ENCODE measurements at regions not wholly inside any gene's neighbourhood (a gene's known extent, or its start where the extent isn't known, plus 50 kb on each side); places are given as distances from the start of the nearest gene placed in this dataset.
A peak's percentile ranks its signal among the peaks of the same experiment; 100 is the strongest.

- DNase-seq (ENCODE audit: low read depth, low spot score) (peak; percentile 42), FAIRE-seq (peak; percentile 67)
- no peaks in the 10 kb centered on the region for H3K9me1 ChIP-seq (replicated peaks; ENCODE audit: control insufficient read depth, extremely low read depth, insufficient read depth, low read length)
- no peaks in the 10 kb centered on the region for H3K36me3 ChIP-seq (ENCODE audit: control insufficient read depth in 2 of 2, extremely low read depth in 1 of 2, insufficient read depth in 2 of 2, low read length in 2 of 2)
- no peak overlapping the region for H3K4me2 ChIP-seq (ENCODE audit: insufficient read depth, low read length)
- peaks cover 62% of the 10 kb centered on the region for H3K4me1 ChIP-seq (ENCODE audit: control insufficient read depth, extremely low read depth, insufficient read depth, low read length)
- no peak overlapping the region for H3K4me3 ChIP-seq (replicated peaks in 1 of 3; ENCODE audit: insufficient read depth in 1 of 3, low read depth in 1 of 3, low read length in 3 of 3)
- intact Hi-C loops (cut with micrococcal nuclease), result no loop called here
- H3K9me3 ChIP-seq (replicated peaks; ENCODE audit: control insufficient read depth, insufficient read depth, low read length), result no peaks in the 10 kb centered on the region
- H3K9ac ChIP-seq (replicated peaks; ENCODE audit: extremely low read depth, insufficient read depth, low read length), result peak overlapping the region; percentile 61
- no peaks in the 10 kb centered on the region for H3K27me3 ChIP-seq (ENCODE audit: control insufficient read depth in 2 of 2, insufficient read depth in 2 of 2, low read length in 2 of 2)
- H3K79me2 ChIP-seq (ENCODE audit: control insufficient read depth, insufficient read depth, low read length), result no peaks in the 10 kb centered on the region
- H4K20me1 ChIP-seq (replicated peaks; ENCODE audit: control insufficient read depth, extremely low read depth, insufficient read depth, low read length), result no peaks in the 10 kb centered on the region
- H2AFZ ChIP-seq (ENCODE audit: low read depth, low read length), result no peak overlapping the region
- ChIA-PET POLR2A (interaction anchor here (1.2 to 7.5 kb wide), 5 partner anchors 40 to 467 kb away, joined by 3 to 118 read pairs (median 5); partner anchors contain the start of gene THBS1), CTCF (interaction anchor here (1.1 to 4.1 kb wide), 8 partner anchors 9 to 625 kb away, joined by 3 to 20 read pairs (median 6); partner anchors contain the start of gene THBS1)
- dilution Hi-C loops (cut with MboI; ENCODE audit: extremely low pct_ligation_motif_present, low sequenced_read_pairs), result loop anchor here (10.0 to 25.0 kb wide), 2 partner anchors 237 to 294 kb away; no protein-coding TSS in a partner anchor
- no TSS peak for BruUV-seq (replicated peaks)
- H3K27ac ChIP-seq (ENCODE audit: insufficient read depth, low read depth, low read length), result peak overlapping the region; percentile 97
- TF ChIP-seq, protein P1, sequence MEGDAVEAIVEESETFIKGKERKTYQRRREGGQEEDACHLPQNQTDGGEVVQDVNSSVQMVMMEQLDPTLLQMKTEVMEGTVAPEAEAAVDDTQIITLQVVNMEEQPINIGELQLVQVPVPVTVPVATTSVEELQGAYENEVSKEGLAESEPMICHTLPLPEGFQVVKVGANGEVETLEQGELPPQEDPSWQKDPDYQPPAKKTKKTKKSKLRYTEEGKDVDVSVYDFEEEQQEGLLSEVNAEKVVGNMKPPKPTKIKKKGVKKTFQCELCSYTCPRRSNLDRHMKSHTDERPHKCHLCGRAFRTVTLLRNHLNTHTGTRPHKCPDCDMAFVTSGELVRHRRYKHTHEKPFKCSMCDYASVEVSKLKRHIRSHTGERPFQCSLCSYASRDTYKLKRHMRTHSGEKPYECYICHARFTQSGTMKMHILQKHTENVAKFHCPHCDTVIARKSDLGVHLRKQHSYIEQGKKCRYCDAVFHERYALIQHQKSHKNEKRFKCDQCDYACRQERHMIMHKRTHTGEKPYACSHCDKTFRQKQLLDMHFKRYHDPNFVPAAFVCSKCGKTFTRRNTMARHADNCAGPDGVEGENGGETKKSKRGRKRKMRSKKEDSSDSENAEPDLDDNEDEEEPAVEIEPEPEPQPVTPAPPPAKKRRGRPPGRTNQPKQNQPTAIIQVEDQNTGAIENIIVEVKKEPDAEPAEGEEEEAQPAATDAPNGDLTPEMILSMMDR (IDR thresholded peaks at IDR 0.05; ENCODE audit: extremely low read depth in 1 of 2, insufficient read depth in 1 of 2, low read depth in 1 of 2, low read length in 2 of 2), result no peak
- TF ChIP-seq JUN (IDR thresholded peaks at IDR 0.05; ENCODE audit: borderline replicate concordance, insufficient read depth, insufficient read length, low read depth), result peak; percentile 37
- TF ChIP-seq FOS (IDR thresholded peaks at IDR 0.05; ENCODE audit: borderline replicate concordance, insufficient read depth, low read length), result peak; percentile 18
These were observed 449.3 kb upstream of the THBS1 start for GRCh38 chr15:39131609-39132008.

- H3K4me3 ChIP-seq (replicated peaks in 1 of 3; ENCODE audit: insufficient read depth in 1 of 3, low read depth in 1 of 3, low read length in 3 of 3), result no peak overlapping the region
- BruUV-seq (replicated peaks), result no TSS peak
- no peaks in the 10 kb centered on the region for H3K9me3 ChIP-seq (replicated peaks; ENCODE audit: control insufficient read depth, insufficient read depth, low read length)
- no peaks in the 10 kb centered on the region for H3K36me3 ChIP-seq (ENCODE audit: control insufficient read depth in 2 of 2, extremely low read depth in 1 of 2, insufficient read depth in 2 of 2, low read length in 2 of 2)
- H3K9me1 ChIP-seq (replicated peaks; ENCODE audit: control insufficient read depth, extremely low read depth, insufficient read depth, low read length), result no peaks in the 10 kb centered on the region
- POLR2A ChIA-PET, result interaction anchor here (1.1 to 7.5 kb wide), 4 partner anchors 119 to 466 kb away, joined by 4 to 118 read pairs (median 7); partner anchors contain the start of gene THBS1
- no peak for DNase-seq (ENCODE audit: low read depth, low spot score)
- peak overlapping the region; percentile 97 for H3K27ac ChIP-seq (ENCODE audit: insufficient read depth, low read depth, low read length)
- peaks cover 59% of the 10 kb centered on the region for H3K4me1 ChIP-seq (ENCODE audit: control insufficient read depth, extremely low read depth, insufficient read depth, low read length)
- H2AFZ ChIP-seq (ENCODE audit: low read depth, low read length), result no peak overlapping the region
- H3K4me2 ChIP-seq (ENCODE audit: insufficient read depth, low read length), result no peak overlapping the region
- no peaks in the 10 kb centered on the region for H3K27me3 ChIP-seq (ENCODE audit: control insufficient read depth in 2 of 2, insufficient read depth in 2 of 2, low read length in 2 of 2)
- H4K20me1 ChIP-seq (replicated peaks; ENCODE audit: control insufficient read depth, extremely low read depth, insufficient read depth, low read length), result no peaks in the 10 kb centered on the region
- no peak for TF ChIP-seq FOS (IDR thresholded peaks at IDR 0.05; ENCODE audit: borderline replicate concordance, insufficient read depth, low read length)
- intact Hi-C loops (cut with micrococcal nuclease), result no loop called here
- dilution Hi-C loops (cut with MboI; ENCODE audit: extremely low pct_ligation_motif_present, low sequenced_read_pairs), result loop anchor here (10.0 to 25.0 kb wide), 2 partner anchors 237 to 295 kb away; no protein-coding TSS in a partner anchor
- CTCF ChIA-PET, result interaction anchor here (1.2 to 4.1 kb wide), 6 partner anchors 9 to 625 kb away, joined by 3 to 20 read pairs (median 4); partner anchors contain the start of gene THBS1
- H3K9ac ChIP-seq (replicated peaks; ENCODE audit: extremely low read depth, insufficient read depth, low read length), result no peak overlapping the region
- H3K79me2 ChIP-seq (ENCODE audit: control insufficient read depth, insufficient read depth, low read length), result no peaks in the 10 kb centered on the region
- no peak for FAIRE-seq
These were observed 448.8 kb upstream of the THBS1 start for GRCh38 chr15:39132070-39132469.

Measured in endothelial cell of umbilical vein (primary cell).